PC-9 (cell line): ENCODE measurements at regions not wholly inside any gene's neighbourhood (a gene's known extent, or its start where the extent isn't known, plus 50 kb on each side); places are given as distances from the start of the nearest gene placed in this dataset.

ENCODE experiments used
- BruUV-seq: library from RNA; stranded (reverse); fragments of 400-500 nt; replicated peaks from 2 replicates; lab custom pipeline; 2021; lab: Mats Ljungman, UMichigan
- CTCF ChIA-PET: fragments of 300-600 bp; sonication (Branson Sonifier 250); formaldehyde crosslinking; loops from one replicate; lab custom pipeline; 2022; ENCODE audit warnings: antibody characterized with exemption; lab: Charles Lee
- POLR2A ChIA-PET: fragments of 300-600 bp; sonication (Branson Sonifier 250); formaldehyde crosslinking; loops from one replicate; lab custom pipeline; 2022; ENCODE audit warnings: antibody characterized with exemption; ENCODE audit not compliant: unreplicated experiment; lab: Charles Lee
- DNase-seq, 2 experiments: peaks; one replicate each; pipeline versions ENCODE4 v3.0.0 to v3.0.0-alpha.2; 2015 to 2022; ENCODE audit warnings: mixed read lengths in 1 of 2
- H2AFZ ChIP-seq: fragments of 200-600 bp; sonication (generic); 2 replicates; pipeline ENCODE4 v1.8.1; 2017; ENCODE audit warnings: antibody characterized with exemption
- H3F3A ChIP-seq: fragments of 200-600 bp; sonication (generic); 2 replicates; pipeline ENCODE4 v1.8.1; 2017; ENCODE audit warnings: antibody characterized with exemption, mild to moderate bottlenecking, low read depth; ENCODE audit not compliant: insufficient read depth
- H3K27ac ChIP-seq: fragments of 200-600 bp; sonication (generic); 2 replicates; pipeline ENCODE4 v1.6.1; 2016; ENCODE audit warnings: mixed run types
- H3K27me3 ChIP-seq: fragments of 200-600 bp; sonication (generic); 2 replicates; pipeline ENCODE4 v1.6.1; 2016; ENCODE audit warnings: low read depth, mixed run types; ENCODE audit not compliant: insufficient read depth
- H3K36me3 ChIP-seq: fragments of 200-600 bp; sonication (generic); 2 replicates; pipeline ENCODE4 v1.6.1; 2016; ENCODE audit warnings: low read depth, mixed run types
- H3K4me1 ChIP-seq: fragments of 200-600 bp; sonication (generic); replicated peaks from 2 replicates; pipeline ENCODE4 v1.6.1; 2016; ENCODE audit warnings: mixed run types; ENCODE audit not compliant: insufficient read depth
- H3K4me2 ChIP-seq: fragments of 200-600 bp; sonication (generic); 2 replicates; pipeline ENCODE4 v1.6.1; 2017; ENCODE audit warnings: mixed run types
- H3K4me3 ChIP-seq: fragments of 200-600 bp; sonication (generic); 2 replicates; pipeline ENCODE4 v1.6.1; 2016; ENCODE audit warnings: mixed run types
- H3K79me2 ChIP-seq: fragments of 200-600 bp; sonication (generic); 2 replicates; pipeline ENCODE4 v1.6.1; 2017; ENCODE audit warnings: low read depth, mixed run types
- H3K9me2 ChIP-seq: fragments of 200-600 bp; sonication (generic); 2 replicates; pipeline ENCODE4 v1.8.1; 2017; ENCODE audit warnings: mild to moderate bottlenecking; ENCODE audit not compliant: insufficient read depth
- H3K9me3 ChIP-seq: fragments of 200-600 bp; sonication (generic); 2 replicates; pipeline ENCODE4 v1.8.1; 2016; ENCODE audit warnings: low read depth; ENCODE audit not compliant: insufficient read depth
- H4K20me1 ChIP-seq: fragments of 200-600 bp; sonication (generic); 2 replicates; pipeline ENCODE4 v1.8.1; 2017; ENCODE audit not compliant: insufficient read depth
- CTCF ChIP-seq: fragments of 200-600 bp; sonication (generic); conservative IDR thresholded peaks from 2 replicates; pipeline ENCODE4 v1.6.1; 2017; ENCODE audit warnings: mixed run types, antibody characterized with exemption, mild to moderate bottlenecking, moderate library complexity
- EZH2 ChIP-seq: fragments of 200-600 bp; sonication (generic); IDR thresholded peaks from 2 replicates; pipeline ENCODE4 v1.8.0; 2017; ENCODE audit warnings: antibody characterized with exemption, low read depth
- intact Hi-C: fragments of 100-400 bp; cut with micrococcal nuclease; formaldehyde crosslinking; loops from one replicate; pipeline ENCODE4 v1.10.0; 2022; ENCODE audit not compliant: unreplicated experiment

GRCh38 chr3:106371221-106371970, 502.6 kb upstream of the CBLB start:
- intact Hi-C loops, result no loop called here
- no peaks in the 10 kb centered on the region for H3K27me3 ChIP-seq
- no peak overlapping the region for H3K4me3 ChIP-seq
- 0 out of 2 replicates have a peak, but pooled peaks cover under 1% of the 10 kb centered on the region for H4K20me1 ChIP-seq
- no peaks in the 10 kb centered on the region for H3K9me2 ChIP-seq
- no peaks in the 10 kb centered on the region for H3K4me1 ChIP-seq
- TF ChIP-seq EZH2, result no peak
- no peak for TF ChIP-seq CTCF
- peaks cover 4% of the 10 kb centered on the region; the same call in 1 of the 2 replicates for H3K9me3 ChIP-seq
- POLR2A ChIA-PET, result no interaction called here
- H3K36me3 ChIP-seq, result no peaks in the 10 kb centered on the region
- CTCF ChIA-PET, result interaction anchor here (0.6 kb wide), 2 partner anchors 8 to 1277 kb away, joined by 4 to 7 read pairs; no protein-coding TSS in a partner anchor
- H3F3A ChIP-seq, result no peaks in the 10 kb centered on the region
- no peaks in the 10 kb centered on the region for H3K79me2 ChIP-seq
- 0 out of 2 replicates have a peak overlapping the region, but pooled peaks have one; percentile 1 for H2AFZ ChIP-seq
- H3K27ac ChIP-seq, result no peak overlapping the region
- BruUV-seq, result no TSS peak
- DNase-seq, result no peak
- no peak overlapping the region for H3K4me2 ChIP-seq

- H3F3A ChIP-seq, result no peaks in the 10 kb centered on the region
- no peak overlapping the region for H3K4me3 ChIP-seq
- no peak overlapping the region for H3K27ac ChIP-seq
- no peaks in the 10 kb centered on the region for H3K27me3 ChIP-seq
- no peak for DNase-seq
- H3K36me3 ChIP-seq, result no peaks in the 10 kb centered on the region
- H3K9me3 ChIP-seq, result peaks cover 4% of the 10 kb centered on the region; the same call in 1 of the 2 replicates
- TF ChIP-seq CTCF (no peak), EZH2 (no peak)
- ChIA-PET CTCF (interaction anchor here (0.6 kb wide), 1 partner anchor 1278 kb away, joined by 4 read pairs; no protein-coding TSS in a partner anchor), POLR2A (no interaction called here)
- no peaks in the 10 kb centered on the region for H3K4me1 ChIP-seq
- intact Hi-C loops, result no loop called here
- no peaks in the 10 kb centered on the region for H3K9me2 ChIP-seq
- no TSS peak for BruUV-seq
- H2AFZ ChIP-seq, result no peak overlapping the region
- no peaks in the 10 kb centered on the region for H3K79me2 ChIP-seq
- no peaks in the 10 kb centered on the region for H4K20me1 ChIP-seq
- no peak overlapping the region for H3K4me2 ChIP-seq
Observed at GRCh38 chr3:106371971-106372805, 503.4 kb upstream of the CBLB start.

- DNase-seq, result no peak
- no peak overlapping the region for H3K4me2 ChIP-seq
- ChIA-PET POLR2A (interaction anchor here (0.6 kb wide), 1 partner anchor 472 kb away, joined by 7 read pairs; no protein-coding TSS in a partner anchor), CTCF (interaction anchor here (0.6 kb wide), 1 partner anchor 748 kb away, joined by 3 read pairs; no protein-coding TSS in a partner anchor)
- TF ChIP-seq EZH2 (no peak), CTCF (no peak)
- no peaks in the 10 kb centered on the region for H4K20me1 ChIP-seq
- intact Hi-C loops, result no loop called here
- H3K9me3 ChIP-seq, result peaks cover 4% of the 10 kb centered on the region; the same call in 1 of the 2 replicates
- H3F3A ChIP-seq, result no peaks in the 10 kb centered on the region
- H3K27me3 ChIP-seq, result no peaks in the 10 kb centered on the region
- no peaks in the 10 kb centered on the region for H3K4me1 ChIP-seq
- no peak overlapping the region for H3K27ac ChIP-seq
- H3K9me2 ChIP-seq, result no peaks in the 10 kb centered on the region
- no TSS peak for BruUV-seq
- no peak overlapping the region for H3K4me3 ChIP-seq
- no peaks in the 10 kb centered on the region for H3K36me3 ChIP-seq
- H3K79me2 ChIP-seq, result no peaks in the 10 kb centered on the region
- H2AFZ ChIP-seq, result no peak overlapping the region
Observed at GRCh38 chr3:106372806-106373190, 504.0 kb upstream of the CBLB start.
